NCI-H2107 treated with DMSO at 0.1 percent for 48 hours (cell line): ENCODE measurements at regions not wholly inside any gene's neighbourhood (a gene's known extent, or its start where the extent isn't known, plus 50 kb on each side); places are given as distances from the start of the nearest gene placed in this dataset.
"Not testable (repeated sequence)": the region's sequence is repeated elsewhere in the genome, so short reads cannot be mapped to it uniquely, and the experiment has no call there.

Experiments
- DNase-seq: peaks from one replicate; lab custom pipeline; 2025; ENCODE audit not compliant: unreplicated experiment; lab: John Stamatoyannopoulos, UW

DNA sequence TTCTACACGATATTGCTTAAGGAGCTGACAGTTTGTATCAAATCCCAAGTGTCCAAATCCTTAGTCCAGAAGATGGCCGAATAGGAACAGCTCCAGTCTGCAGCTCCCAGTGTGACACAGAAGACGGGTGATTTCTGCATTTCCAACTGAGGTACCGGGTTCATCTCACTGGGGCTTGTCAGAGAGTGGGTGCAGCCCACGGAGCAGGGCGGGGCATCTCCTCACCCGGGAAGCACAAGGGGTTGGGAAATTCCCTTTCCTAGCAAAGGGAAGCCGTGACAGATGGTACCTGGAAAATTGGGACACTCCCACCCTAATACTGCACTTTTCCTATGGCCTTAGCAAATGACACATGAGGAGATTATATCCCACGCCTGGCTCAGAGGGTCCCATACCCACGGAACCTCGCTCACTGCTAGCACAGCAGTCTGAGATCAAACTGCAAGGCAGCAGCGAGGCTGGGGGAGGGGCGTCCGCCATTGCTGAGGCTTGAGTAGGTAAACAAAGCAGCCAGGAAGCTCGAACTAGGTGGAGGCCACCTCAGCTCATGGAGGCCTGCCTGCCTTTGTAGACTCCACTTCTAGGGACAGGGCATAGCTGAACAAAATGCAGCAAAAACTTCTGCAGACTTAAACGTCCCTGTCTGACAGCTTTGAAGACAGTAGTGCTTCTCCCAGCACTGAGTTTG lies 162.3 kb upstream of the MAP2 start:
- not testable (repeated sequence) for DNase-seq

DNA sequence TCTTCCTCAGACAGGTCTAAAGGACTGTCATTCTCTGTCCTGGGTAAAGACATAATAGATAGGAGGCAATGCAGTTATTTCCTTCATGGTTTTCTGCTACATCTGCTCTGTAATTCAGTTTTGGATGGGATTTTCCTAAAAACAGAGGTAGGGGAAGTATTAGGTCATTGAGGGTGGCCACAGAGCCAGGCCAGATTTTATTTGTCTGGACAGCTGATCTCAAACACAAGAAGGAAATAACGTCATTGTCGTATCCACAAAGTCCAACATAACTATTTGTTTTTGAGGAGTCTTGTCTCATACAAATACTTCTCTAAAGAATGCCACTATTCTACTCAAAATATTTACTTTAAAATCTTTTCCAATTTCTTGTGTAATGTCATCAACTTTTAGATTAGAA lies 154.8 kb upstream of the MAP2 start:
- DNase-seq = no peak

- DNase-seq = no peak
These were observed 147.8 kb upstream of the MAP2 start for GRCh38 chr2:209276000-209276399.

DNA sequence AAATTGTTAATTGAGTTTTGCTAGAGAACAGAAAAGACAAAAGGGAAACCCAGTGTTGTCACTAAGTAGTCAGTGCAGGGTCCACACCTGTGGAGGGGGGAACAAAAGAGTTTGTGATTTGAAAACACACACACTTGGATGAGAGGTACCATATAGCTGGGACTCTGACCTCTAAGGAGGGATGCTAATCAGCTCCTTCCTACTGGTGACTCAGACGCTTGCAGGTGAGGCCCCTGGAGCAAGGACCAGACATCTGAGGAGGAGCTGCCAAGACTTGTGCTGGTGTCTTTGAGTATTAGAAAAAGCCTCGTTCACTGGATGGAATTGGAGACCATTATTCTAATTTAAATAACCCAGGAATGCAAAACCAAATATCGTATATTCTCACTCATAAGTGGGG lies 146.4 kb upstream of the MAP2 start:
- DNase-seq = no peak

- DNase-seq = no peak
These were observed 125.2 kb upstream of the MAP2 start for GRCh38 chr2:209298601-209299000.

DNA sequence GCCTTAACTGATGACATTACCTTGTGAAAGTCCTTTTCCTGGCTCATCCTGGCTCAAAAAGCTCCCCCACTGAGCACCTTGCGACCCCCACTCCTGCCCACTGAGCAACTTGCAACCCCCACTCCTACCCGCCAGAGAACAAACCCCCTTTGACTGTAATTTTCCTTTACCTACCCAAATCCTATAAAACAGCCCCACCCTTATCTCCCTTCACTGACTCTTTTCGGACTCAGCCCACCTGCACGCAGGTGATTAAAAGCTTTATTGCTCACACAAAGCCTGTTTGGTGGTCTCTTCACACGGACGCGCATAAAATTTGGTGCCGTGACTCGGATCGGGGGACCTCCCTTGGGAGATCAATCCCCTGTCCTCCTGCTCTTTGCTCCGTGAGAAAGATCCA lies 124.4 kb upstream of the MAP2 start:
- DNase-seq = not testable (repeated sequence)

GRCh38 chr2:209300766-209301165 lies 123.1 kb upstream of the MAP2 start:
- not testable (repeated sequence) for DNase-seq

- DNase-seq = no peak
These were observed 118.8 kb upstream of the MAP2 start for GRCh38 chr2:209305026-209305425.

GRCh38 chr2:209305746-209306196 lies 118.1 kb upstream of the MAP2 start:
- DNase-seq = no peak

- DNase-seq = no peak
These were observed 116.5 kb upstream of the MAP2 start for GRCh38 chr2:209307161-209308001.

GRCh38 chr2:209308415-209308814 lies 115.4 kb upstream of the MAP2 start:
- no peak for DNase-seq

- DNase-seq = no peak
These were observed 111.9 kb upstream of the MAP2 start for GRCh38 chr2:209311948-209312347.

- DNase-seq = not testable (repeated sequence)
These were observed 111.4 kb upstream of the MAP2 start for GRCh38 chr2:209312450-209312849.

DNA sequence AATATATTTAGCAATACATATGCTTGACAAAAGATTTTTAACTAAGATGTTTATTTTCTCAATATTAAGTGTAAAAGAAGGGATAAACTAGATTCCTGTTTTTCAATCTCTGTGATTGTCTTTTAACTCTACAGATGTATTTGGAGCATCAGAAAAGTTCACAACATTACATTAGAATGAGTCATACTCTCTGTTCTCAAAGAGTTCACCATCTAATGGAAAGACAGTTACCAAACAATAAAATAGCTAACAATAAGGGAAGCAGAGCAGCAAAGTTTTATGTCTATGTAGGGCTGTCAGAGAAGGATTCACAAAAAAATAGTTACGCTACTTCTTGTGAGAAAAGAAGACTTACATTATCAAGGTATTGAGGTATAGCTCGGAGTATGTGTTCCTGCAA lies 109.2 kb upstream of the MAP2 start:
- no peak for DNase-seq

- no peak for DNase-seq
These were observed 107.7 kb upstream of the MAP2 start for GRCh38 chr2:209316141-209316540.

- DNase-seq = no peak
These were observed 102.8 kb upstream of the MAP2 start for GRCh38 chr2:209321076-209321475.

DNA sequence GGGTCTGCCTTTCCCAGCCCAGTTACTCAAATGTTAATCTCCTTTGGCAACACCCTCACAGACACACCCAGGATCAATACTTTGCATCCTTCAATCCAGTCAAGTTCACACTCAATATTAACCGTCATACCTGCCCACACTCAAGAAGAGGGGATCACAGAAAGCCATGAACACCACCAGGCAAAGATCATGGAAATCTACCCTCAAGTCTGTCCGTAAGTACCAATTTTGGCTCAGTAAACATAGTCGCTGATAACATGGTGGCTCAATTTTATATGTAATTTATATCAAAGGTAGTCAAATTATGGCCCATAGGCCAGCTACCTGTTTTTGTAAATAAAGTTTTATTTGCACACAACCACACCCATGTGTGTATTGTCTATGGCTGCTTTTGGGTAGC lies 102.3 kb upstream of the MAP2 start:
- DNase-seq = no peak

DNA sequence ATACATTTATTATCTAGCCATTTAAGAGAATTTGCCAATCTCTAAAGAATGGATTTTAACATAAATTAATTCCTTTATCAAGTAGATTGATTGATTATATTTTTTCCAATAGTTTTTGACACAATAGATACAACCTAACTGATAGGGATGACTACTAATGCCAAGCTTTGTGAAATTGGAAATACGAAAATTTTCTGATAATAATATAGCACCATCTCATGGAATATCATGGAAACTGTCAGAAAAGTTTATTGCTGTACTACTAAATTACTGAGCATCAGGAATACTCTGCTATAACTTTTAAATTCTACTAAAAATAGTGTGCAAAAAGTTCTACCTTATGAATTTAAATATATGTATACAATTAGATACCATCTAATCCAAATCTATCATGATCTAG lies 101.8 kb upstream of the MAP2 start:
- no peak for DNase-seq

DNA sequence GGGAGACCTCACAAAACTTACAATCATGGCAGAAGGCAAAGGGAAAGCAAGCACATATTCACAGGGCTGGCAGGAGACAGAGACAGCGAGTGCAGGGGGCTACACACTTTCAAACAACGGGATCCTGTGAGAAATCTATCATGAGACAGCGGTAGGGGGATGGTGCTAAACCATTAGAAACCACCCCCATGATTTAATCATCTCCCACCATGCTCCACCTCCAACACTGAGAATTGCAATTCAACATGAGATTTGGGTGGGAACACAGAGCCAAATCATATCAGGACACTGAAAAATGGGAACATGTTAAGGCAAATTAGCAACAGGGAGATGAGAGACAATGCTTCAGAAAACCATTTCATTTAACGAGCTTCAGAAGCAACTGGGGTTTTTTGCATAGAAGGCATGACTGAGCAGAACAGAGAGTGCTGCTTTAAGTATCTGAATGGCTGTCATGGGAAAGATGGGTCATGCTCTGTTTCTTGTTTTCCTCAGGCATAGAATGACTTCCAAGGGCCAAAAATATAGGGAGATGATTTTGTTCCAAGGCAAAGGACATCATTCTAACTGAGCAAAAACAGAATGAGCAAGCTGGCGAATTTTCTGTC lies 100.8 kb upstream of the MAP2 start:
- DNase-seq = no peak

DNA sequence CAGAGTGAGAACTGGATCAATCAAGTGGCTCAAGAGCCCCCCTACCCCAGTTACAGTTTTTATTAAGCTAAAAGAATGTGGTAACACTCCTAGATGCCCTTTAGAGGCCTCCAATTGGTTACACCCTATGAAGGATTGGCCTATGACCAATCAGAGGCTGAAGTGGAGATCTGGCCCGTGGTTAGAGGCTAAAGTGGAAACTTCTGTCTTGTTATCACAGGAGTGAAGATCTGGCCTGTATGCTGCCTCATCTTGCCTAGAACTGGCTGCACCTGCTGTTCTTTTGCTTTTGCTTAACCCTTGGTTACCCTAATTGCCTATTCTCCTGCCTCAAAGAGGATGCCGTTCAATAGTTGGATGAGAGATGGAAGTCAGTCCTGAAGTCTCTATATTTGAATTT lies 100.1 kb upstream of the MAP2 start:
- no peak for DNase-seq

DNA sequence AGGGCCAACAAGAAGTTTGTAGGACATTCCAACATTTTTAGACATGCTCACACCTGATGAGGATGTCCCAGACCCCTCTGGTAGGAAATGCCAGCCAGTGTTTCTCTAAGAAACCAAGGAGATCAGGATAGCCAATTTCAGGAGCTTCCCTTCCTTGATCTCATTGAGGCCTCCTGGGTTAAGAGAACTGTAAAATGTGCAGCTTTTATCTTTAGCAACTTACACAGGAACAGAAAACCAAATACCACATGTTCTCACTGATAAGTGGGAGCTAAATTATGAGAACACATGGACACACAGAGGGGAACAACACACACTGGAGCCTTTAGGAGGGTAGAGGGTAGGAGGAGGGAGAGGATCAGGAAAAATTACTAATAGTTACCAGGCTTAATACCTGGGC lies 99.6 kb upstream of the MAP2 start:
- DNase-seq = no peak

DNA sequence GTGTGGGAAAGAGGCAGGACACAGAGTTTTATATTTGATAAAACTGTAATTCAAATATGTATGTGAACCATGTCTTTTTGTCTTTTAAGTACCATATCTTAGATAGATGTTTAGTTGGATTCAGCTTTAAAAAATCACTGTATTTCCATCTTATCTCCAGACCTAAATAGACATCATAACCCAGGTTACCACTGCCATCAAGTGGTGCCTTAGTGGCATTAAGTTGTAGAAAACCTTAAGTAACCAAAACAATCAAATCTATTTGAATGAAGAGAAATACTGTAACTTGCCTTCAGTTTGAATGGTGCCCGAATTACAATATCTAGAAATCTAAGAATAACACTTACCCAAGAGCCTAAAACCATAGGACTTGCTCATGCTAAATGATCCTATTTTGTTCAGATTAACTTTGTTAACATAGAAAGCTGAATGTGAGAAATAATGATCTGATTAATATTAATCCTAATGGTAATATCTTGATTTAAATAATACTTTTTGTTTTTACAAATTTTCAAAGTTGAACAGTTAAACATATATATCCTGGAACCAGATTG lies 92.5 kb upstream of the MAP2 start:
- peak; percentile 31 for DNase-seq
